Hindlimb muscle (tissue), 1 donor: ENCODE measurements at regions not wholly inside any gene's neighbourhood (a gene's known extent, or its start where the extent isn't known, plus 50 kb on each side); places are given as distances from the start of the nearest gene placed in this dataset.
"Not testable (repeated sequence)": the region's sequence is repeated elsewhere in the genome, so short reads cannot be mapped to it uniquely, and the experiment has no call there.

Experiments used
- DNase-seq: peaks from one replicate; pipeline ENCODE4 v3.0.0-alpha.2; 2013

DNA sequence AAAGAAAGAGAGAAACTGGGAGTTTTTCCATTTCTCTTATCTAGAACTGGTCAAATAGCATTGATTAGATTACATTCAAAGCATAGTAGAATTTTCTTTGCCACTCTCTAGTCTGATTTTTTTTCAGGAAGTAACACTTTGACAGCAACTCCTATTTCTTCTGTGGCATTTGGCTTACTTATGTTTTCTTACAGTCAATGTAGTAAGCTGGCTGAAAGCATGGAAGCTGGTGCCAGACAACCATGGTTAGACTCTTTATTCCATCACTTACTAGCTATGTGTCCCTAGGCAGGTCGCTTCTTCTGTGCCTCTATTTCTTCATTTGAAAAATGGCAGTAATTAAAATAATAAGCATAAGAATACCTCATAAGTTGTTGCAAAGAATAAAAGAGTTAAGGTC is 54.2 kb upstream of the OPRM1 start:
- no peak for DNase-seq

DNA sequence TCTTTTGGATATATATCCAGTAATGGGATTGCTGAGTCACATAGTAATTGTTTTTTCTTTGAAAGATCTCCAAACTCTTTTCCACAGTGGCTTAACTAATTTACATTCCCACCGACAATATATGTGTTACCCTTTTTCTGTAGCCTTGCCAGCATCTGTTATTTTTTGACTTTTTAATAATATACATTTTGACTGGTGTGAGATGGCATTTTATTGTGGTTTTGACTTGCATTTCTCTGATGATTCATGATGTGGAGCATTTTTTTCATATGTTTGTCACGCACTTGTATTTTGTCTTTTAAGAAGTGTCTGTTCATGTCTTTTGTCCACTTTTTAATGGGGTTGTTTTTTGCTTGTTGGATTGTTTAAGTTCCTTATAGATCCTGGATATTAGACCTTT is 58.9 kb upstream of the OPRM1 start:
- no peak for DNase-seq

DNA sequence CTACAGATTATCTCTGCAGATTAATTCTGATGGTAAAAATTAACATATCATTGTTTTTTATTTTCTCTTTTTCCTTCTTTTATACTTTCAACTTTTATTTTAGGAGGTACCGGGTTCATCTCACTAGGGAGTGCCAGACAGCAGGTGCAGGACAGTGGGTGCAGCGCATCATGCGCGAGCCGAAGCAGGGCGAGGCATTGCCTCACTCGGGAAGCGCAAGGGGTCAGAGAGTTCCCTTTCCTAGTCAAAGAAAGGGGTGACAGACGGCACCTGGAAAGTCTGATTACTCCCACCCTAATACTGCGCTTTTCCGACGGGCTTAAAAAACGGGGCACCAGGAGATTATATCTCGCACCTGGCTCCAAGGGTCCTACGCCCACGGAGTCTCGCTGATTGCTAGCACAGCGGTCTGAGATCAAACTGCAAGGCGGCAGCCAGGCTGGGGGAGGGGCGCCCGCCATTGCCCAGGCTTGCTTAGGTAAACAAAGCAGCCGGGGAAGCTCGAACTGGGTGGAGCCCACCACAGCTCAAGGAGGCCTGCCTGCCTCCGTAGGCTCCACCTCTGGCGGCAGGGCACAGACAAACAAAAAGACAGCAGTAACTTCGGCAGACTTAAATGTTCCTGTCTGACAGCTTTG is 60.0 kb upstream of the OPRM1 start:
- DNase-seq, result not testable (repeated sequence)

DNA sequence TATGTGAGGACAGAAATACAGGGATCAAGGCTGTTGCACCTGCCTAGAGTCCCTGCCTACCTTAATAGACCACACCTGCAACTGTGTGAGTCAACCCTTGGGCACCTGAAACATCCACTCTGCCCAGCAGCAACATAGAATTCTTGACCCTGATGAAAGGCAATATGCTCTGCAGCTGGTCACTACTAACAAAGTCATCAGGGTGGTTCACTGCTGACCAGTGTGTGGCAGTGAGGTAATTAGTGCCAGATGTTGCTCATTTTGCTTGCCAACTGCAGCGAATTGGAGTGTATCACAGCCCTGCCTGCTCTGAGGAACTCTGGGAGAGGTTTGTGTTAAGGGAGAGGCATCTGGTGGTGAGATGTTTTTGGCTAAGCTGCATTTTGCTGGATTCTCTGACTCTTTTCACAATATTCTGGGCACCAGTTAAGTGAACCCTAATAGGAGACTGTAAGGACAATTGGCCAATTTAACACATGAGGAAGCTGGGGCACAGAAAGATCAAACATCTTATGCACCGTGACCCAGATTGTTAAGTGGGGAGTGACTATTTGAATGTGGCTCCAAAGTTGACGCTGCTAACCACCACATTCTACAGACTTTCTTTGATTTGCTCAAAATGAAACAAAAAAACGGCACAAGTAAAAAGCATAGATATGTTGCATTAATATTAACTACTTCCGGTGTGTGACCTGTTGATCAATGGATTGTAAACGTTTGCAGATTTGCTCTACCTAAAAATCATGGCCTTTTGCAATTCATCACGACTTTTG is 61.9 kb upstream of the OPRM1 start:
- DNase-seq, result no peak

DNA sequence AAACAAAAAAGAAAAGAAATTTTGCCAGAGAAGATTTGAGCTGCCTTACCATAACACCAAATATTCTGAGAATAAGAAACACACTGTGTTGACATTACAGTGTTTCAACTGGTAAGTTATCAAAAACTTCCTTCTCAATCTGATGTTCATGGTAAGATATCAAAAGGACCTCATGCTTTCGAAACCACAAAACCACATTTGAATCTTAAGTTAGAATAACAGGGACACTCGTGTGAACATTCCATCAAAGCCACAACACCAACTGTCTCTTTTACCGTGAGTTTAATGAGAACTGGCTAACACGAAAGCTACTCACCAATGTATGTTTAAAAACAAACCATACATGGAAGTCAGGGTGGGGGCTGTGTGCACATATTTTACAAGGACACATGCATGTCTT is 73.0 kb upstream of the OPRM1 start:
- no peak for DNase-seq

DNA sequence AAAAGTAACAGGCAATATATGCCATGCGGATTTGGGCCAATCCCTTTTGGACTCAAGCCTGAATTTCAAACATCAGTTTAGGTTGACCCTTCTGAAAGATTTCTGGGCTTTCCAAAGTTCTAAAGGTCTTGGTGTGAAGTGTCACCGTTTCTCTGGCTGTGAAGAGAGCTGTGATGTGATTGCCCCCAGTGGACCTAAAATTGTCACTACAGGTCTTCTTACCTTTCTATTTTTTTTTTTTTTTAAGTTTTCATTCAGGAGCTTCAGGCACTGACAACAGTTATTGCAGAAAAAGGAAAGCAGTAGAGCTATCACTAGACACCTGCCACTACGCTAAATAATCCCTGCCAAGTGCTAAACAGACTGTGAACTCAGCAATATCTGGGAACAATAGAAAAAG is 75.7 kb upstream of the OPRM1 start:
- DNase-seq, result no peak

DNA sequence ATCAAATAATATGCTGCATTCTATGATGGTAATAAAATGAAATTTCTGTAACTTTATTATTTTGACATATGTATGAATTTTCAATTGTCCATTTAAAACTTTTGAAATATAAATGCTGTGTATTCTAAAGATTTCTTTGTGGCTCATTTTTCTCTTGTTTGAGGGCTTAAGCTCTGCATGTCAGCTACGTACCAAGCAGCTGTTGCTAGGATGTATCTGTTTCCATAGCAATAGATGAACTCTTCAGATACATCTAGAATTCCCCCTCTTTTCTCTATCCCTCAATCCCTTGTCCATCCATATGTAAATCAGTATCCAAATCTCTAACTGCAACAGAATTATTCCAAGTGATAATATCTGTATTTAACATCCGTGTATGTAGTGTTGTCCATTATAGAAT is 76.5 kb upstream of the OPRM1 start:
- no peak for DNase-seq

DNA sequence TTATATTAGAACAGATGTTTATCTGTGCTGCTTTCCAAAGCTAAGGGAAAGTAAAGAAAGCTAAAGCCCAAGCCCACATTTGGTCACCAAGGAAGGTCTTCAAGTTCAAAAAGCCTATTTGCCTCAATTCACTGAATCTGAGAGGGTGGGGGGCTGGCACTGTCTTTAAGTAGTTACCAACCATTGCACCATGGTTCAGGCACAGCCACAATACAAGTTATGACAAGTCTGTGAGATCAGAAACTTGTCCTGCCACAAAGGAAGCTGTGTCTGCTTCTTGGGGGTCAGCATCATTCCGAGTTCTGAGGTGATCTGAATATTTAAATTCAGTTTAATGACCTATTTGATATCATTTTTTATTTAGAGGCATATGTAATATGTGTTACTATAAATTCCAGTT is 78.3 kb upstream of the OPRM1 start:
- no peak for DNase-seq

DNA sequence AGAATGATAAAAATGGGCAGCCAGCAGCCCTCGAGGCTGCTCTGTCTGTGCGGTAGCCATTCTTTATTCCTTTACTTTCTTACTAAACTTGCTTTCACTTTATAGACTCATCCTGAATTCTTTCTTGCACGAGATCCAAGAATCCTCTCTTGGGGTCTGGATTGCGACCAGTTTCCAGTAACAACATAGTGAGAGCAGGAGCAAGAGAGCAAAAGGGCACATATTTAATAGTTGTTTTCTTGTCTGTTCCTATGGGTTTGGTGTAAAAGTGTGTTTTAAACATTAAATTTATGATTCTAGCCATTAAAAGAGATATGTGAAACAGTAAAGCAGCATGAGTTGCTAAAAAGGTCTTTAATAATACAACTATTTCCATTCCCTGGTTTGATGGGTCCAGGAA is 78.8 kb upstream of the OPRM1 start:
- peak; percentile 64 for DNase-seq

DNA sequence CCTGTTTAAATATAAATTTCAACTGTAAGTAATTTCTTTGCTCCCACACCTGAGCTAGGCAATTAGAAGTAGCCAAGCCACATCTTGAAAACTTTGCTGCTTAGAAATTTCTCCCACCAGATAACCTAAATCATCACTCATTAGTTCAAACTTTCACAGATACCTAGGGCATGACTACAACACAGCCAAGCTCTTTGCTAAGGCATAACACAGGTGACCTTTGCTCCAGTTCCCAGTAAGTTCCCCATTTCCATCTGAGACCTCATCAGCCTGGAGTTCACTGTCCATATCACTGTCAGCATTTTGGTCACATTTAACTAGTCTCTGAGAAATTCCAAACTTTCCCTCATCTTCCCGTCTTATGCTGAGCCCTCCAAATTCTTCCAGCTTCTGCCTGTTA is 79.8 kb upstream of the OPRM1 start:
- DNase-seq, result no peak

DNA sequence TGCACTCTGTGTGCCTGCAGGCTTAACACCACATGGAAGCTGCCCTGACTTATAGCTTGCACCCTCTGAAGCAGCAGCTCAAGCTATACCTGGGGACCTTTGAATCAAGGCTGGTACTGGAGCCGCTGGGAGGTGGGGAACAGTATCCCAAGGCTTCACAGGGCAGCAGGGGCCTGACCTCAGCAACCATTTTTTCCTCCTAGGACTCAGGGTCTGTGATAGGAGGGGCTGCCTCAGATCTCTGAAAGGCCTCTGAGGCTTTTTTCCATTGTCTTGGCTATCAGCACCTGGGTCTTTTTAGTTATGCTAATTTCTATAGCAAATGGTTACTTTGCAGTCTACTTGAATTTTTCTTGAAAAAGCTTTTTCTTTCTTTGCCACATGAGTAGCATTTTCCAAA is 80.2 kb upstream of the OPRM1 start:
- no peak for DNase-seq

DNA sequence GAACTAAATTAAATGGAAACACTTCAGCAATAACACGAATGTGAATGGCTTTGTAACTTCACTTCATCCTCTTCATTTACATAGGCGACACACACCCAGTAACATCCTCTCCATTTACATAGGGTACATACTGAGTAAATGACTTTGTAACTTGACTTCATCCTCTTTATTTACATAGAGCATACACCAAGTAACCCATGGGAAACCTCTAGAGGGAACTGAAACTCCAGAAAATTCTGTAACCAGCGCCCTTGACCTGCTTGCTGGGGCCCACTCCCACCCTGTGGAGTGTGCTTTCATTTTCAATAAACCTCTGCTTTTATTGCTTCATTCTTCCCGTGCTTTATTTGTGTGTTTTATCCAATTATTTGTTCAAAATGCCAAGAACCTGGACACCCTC is 81.6 kb upstream of the OPRM1 start:
- DNase-seq, result no peak

DNA sequence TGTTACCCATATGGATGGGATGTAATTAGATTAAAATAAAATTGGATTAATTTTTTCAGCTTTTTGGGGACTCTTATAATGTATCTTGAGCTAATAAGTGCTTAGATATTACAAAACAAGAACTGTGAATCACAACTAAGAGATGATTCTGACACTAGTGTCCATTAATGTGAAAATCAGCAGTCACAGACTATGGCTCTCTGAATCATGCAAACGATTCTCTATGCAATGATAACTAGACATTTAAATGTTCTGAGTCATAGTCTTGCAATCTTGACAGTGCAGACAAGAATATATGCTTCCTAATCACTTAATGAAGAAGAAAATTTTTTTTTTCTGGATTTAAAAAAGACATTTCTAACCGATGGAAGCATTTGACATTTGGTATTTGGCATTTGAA is 82.2 kb upstream of the OPRM1 start:
- no peak for DNase-seq

DNA sequence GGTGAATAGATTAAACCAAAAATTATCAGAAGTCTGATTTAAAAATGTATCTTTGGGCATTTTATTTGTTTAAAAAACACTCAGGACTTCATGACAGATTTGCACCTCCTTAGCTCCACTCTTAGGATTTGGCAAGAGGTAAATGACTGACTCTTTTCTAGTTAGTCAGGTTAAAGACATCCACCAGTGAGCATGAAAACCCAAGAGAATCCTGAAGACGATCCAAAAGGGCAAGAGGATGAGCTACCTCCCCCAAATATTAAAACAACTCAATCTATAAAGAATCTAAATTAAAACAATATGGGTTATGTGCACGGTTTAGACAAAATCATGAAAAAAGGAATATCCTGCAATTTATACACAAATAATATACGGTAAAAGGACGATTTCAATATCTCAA is 89.4 kb upstream of the OPRM1 start:
- no peak for DNase-seq

DNA sequence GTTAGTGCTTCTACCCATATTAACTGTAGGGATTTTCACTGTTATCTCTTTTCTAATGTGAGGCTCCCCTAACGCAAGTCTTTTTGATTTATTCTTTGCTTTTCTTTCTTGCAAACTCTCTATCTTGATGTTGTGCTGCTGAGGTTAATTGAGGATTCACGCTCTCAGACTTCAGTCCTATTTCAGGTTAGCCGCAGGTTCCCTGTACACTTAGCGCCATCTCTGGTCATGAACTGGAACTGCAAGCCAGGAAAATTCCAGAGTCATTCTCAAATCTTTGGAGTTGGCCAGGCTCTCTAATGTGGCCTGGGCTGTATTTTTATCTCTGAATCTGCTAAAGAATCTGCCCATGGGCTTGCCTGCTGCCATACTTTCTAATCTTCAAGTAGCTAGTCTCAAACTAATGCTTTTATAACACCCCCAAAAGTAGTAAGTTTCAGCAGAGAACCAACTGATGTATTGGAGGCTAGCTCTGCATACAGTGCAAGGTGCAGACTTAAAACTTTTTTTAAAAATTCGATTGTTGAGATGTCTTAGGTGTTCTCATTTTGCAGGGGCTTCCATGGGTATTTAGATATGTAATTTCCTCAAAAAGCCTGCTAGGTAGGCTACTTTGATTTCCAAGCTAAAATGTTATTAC is 91.1 kb upstream of the OPRM1 start:
- DNase-seq, result peak; percentile 10

DNA sequence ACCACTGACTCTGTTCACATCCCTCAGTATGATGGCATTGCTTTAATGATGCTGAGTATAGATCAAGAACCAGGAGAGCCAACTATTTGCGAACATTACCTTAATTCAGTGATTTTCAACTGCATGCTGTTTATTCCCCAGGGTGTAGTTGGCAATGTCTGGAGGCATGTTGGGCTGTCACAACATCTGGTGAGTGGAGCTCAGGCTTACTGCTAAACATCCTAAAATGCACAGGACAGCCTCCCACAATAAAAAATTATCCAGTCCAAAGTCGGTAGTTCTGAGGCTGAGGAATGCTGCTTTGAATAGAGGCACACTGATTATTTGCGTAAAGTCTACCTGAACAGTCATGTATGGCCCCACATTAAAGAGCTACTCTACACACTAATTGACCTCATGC is 94.8 kb upstream of the OPRM1 start:
- no peak for DNase-seq

DNA sequence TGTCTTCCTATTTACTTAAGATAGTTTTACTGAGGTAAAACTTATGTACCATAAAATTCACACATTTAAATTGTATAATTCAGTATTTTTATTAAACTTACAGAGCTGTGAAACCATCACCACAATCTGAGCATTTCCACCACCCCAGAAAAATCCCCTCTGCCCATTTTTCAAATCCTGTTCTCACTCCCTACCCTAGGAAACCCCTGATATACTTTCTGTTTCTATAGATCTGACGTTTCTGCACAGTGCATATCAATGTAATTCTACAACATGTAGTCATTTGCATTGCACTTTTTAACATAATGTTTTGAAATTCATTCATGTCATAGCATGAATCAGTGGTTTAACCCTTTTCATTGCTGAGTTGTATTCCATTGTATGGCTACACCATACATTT is 96.7 kb upstream of the OPRM1 start:
- no peak for DNase-seq

DNA sequence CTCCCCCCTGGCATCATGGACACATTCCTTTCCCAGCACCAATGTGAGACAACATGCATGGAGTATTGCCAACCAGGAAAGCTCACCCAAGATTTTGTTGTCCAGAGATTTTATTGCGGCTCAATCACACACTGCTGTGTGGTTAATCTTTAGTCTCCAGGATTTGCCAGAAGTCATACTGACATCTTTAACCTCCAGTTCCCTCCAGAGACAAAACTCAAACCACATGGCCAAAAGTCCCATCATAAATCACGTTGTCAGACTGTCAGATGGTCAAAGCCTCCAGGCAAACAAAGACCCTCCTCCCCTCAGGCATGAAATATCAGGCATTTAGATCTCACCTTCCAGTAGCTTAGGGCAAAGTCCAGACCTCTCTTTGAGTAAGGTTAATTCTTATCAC is 97.3 kb upstream of the OPRM1 start:
- no peak for DNase-seq

DNA sequence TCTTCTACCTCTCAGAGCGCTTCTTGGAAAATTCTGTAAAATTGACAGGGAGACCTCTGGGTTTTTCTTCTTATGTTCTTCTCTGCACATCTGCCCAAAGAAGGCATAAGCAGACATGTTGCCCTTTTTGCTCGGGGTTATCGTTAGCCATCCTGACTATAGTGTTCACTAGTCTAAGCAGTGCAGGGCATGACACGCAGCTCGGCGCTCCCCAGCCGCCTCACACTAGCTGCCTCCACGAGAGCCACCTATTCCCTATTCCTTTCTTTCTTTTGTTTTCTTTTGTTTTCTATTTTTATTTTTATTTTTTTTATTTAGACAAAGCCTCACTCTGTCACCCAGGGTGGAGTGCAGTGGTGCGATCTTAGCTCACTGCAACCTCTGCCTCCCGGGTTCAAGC is 100.2 kb upstream of the OPRM1 start:
- no peak for DNase-seq

DNA sequence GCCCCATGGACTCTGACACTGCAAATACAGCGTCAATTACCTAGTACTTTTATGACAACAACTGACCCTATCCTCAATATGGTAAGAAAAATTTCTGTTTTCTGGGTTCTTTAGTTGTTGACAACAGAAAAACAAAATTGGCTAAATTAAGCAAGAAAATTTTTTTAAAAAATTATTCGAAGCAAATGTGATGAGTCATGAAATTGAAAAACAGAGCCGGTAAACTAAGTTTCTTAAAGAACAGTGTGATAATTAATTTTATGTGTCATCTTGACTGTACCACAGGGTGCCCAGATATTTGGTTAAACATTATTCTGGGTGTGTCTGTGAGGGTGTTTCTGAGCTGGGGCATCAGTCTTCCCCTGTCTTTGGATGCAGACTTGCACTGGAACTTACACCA is 107.6 kb upstream of the OPRM1 start:
- no peak for DNase-seq

DNA sequence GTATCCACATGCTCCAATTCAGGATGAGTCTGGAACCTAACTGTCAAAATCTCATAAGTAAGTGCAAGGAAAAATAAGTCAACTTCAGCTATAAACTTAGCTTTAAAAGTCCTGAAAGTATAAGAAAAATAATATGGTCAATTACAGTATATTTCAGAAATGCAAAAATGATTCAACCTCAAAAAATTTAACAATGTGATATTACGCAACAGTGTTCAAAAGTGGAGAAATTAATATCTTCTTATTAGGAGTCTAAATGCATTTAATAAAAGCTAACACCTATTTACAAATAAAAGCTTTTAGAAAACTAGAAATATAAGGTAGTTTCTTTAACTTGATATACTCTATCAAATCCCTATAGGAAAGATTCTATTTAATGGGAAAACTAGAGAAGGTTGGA is 111.2 kb upstream of the OPRM1 start:
- no peak for DNase-seq

DNA sequence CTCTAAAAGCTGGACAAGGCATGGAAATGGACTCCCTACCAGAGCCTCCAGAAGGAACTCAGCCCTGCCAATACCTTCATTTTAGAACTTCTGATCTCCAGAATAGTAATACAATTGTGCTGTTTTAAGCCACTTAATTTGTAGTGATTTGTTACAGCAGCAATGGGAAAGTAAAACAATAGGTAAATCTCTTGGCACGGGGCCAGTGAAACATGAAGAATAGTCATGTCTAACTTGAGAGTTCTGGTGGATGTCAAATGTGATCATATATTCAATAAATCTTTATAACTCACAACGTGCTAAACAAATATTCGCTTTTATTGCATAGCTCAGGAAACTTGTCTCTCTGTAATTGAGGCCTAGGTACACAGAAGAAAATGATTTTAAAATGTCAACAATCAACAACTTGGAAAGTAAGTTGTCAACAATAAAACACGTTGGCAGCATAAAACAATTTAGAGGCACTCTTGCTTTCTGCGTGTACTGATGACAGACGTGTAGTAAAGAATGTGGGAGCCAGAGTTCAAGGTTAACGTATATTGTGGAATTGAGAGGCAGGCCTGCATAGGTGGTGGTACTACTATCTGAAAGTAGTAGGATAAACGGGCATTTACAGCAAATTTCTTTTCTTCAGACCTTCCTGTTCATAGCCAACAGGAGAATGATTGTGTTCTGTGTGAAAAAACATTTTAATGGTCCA is 140.5 kb upstream of the OPRM1 start:
- DNase-seq, result no peak

DNA sequence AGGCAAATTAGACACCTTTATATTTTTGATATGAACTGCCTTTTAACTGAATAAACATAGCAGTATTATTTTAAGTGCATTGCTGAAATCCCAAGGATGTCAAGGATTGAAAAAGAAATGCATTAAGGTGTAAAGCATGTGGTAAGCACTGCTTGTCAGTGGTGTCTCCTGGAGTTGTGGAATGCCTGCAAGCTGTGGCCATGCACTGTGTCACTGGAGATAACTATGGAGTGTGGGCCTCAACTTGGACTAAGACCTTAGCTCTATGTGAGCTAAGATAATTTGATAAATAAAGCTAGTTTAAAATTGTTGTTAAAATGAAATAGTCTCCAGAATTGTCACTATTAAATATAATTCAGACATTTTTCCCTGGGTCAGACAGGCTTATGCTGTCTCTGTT is 156.6 kb upstream of the OPRM1 start:
- DNase-seq, result no peak

DNA sequence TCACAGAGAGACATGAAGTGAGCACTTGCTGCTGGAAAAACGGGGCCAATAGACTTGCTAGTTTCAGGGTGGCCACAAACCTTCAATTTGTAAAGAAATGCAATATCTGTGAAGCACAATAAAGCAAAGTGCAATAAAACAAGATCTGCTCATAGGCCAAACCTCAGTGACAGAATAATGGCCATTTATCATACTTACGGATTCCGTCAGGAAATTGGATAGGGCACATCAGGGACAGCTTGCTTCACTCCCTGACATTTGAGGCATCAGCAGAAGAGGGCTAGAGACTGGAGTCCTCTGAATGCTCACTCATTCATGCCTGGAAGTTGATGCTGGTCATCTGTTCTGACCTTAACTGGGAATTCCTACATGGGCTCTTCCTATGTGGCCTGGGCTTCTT is 165.5 kb upstream of the OPRM1 start:
- no peak for DNase-seq
